ENCODE measurements at regions not wholly inside any gene's neighbourhood (a gene's known extent, or its start where the extent isn't known, plus 50 kb on each side); places are given as distances from the start of the nearest gene placed in this dataset.

- Histone ChIP-seq H3K9me3 (ENCODE audit: insufficient read depth in 2 of 2, low read depth in 1 of 2, low read length in 1 of 2) (peaks cover 0 to 4% of the 10 kb centered on the region in 2 experiments; a peak in 3 of 4 replicates), H4K8ac (ENCODE audit: extremely low read depth, insufficient read depth, low read length) (no peak overlapping the region), H3K56ac (replicated peaks; ENCODE audit: insufficient read length, low read depth, low read length) (no peak overlapping the region), H2AFZ (ENCODE audit: low read length) (no peak overlapping the region), H4K5ac (ENCODE audit: insufficient read length, low read depth, low read length) (no peak overlapping the region), H2BK120ac (replicated peaks; ENCODE audit: low read depth, low read length) (no peak overlapping the region), H3K79me1 (ENCODE audit: low read depth, low read length) (no peaks in the 10 kb centered on the region), H3K4me1 (replicated peaks in 1 of 4; ENCODE audit: control insufficient read depth in 3 of 4, insufficient read depth in 4 of 4, low read length in 3 of 4) (peaks cover 0 to 12% (median 3%) of the 10 kb centered on the region in 4 experiments; a peak in 4 of 7 replicates), H3K4me3 (ENCODE audit: extremely low read depth in 1 of 4, insufficient read depth in 2 of 4, low read depth in 3 of 4, low read length in 4 of 4) (no peak overlapping the region), H3K14ac (ENCODE audit: insufficient read length) (no peak overlapping the region), H4K20me1 (replicated peaks in 1 of 2; ENCODE audit: control insufficient read depth in 1 of 2, insufficient read depth in 2 of 2, low read length in 2 of 2) (no peaks in the 10 kb centered on the region), H3K27me3 (replicated peaks in 1 of 4; ENCODE audit: control insufficient read depth in 3 of 4, extremely low read depth in 1 of 4, insufficient read depth in 3 of 4, low read length in 3 of 4) (peaks cover 0 to 5% (median 1%) of the 10 kb centered on the region in 4 experiments; a peak in 3 of 7 replicates), H2BK12ac (ENCODE audit: low read depth, low read length) (no peak overlapping the region), H2BK20ac (ENCODE audit: low read length) (no peak overlapping the region), H3K79me2 (ENCODE audit: control insufficient read depth in 1 of 2, insufficient read depth in 2 of 2, low read length in 2 of 2) (no peaks in the 10 kb centered on the region), H3K4me2 (ENCODE audit: insufficient read depth in 1 of 2, low read depth in 2 of 2, low read length in 2 of 2) (no peak overlapping the region), H4K91ac (replicated peaks; ENCODE audit: insufficient read length, low read length) (no peak overlapping the region), H3K9ac (replicated peaks in 1 of 4; ENCODE audit: extremely low read depth in 1 of 4, low read depth in 3 of 4, low read length in 3 of 4) (no peak overlapping the region), H2AK5ac (ENCODE audit: low read depth, low read length) (no peak overlapping the region), H2BK5ac (ENCODE audit: low read depth, low read length) (no peak overlapping the region), H3K36me3 (ENCODE audit: control insufficient read depth in 2 of 4, insufficient read depth in 4 of 4, low read length in 3 of 4) (no peaks in the 10 kb centered on the region), H2BK15ac (ENCODE audit: low read length) (no peak overlapping the region), H3K23me2 (ENCODE audit: low read depth, low read length) (0 out of 2 replicates have a peak, but pooled peaks cover 1% of the 10 kb centered on the region), H3K27ac (ENCODE audit: low read depth, low read length) (no peak overlapping the region), H3K18ac (ENCODE audit: extremely low read depth, low read length) (no peak overlapping the region), H3K4ac (replicated peaks; ENCODE audit: insufficient read length, low read depth, low read length) (no peak overlapping the region), H3K23ac (ENCODE audit: insufficient read length) (no peak overlapping the region)
- POLR2A ChIA-PET (ENCODE audit: partially characterized antibody): no interaction called here
- CTCF ChIA-PET (ENCODE audit: partially characterized antibody): interaction anchor here (1.0 kb wide), 1 partner anchor 94 kb away, joined by 3 read pairs; no protein-coding TSS in a partner anchor
- FAIRE-seq (no peak), DNase-seq (ENCODE audit: low read depth in 1 of 2, low spot score in 2 of 2) (no peak)
- 91 to 100% methylated on average over 2 to 8 of the region's 8 CpGs for WGBS, 2 experiments (ENCODE audit: extremely low coverage in 1 of 2, insufficient coverage in 1 of 2, insufficient read length in 1 of 2, insufficient replicate concordance in 2 of 2, low coverage in 1 of 2, low lambda C conversion rate in 2 of 2, missing lambda C conversion rate in 1 of 2)
- no peak for TF ChIP-seq E2F6 (IDR thresholded peaks at IDR 0.05)
- TF ChIP-seq SP2 (IDR thresholded peaks at IDR 0.05; ENCODE audit: low read length): no peak
- no peak for TF ChIP-seq CHD2 (IDR thresholded peaks at IDR 0.05; ENCODE audit: low read length)
- no peak for TF ChIP-seq SAP30 (IDR thresholded peaks at IDR 0.05; ENCODE audit: insufficient read depth, insufficient replicate concordance, low read length)
- TF ChIP-seq YY1 (IDR thresholded peaks at IDR 0.05; ENCODE audit: low read depth, low read length): no peak
- no peak for TF ChIP-seq NANOG (IDR thresholded peaks at IDR 0.05; ENCODE audit: insufficient read depth, low read depth, low read length, poor library complexity, severe bottlenecking)
- TF ChIP-seq JUND (IDR thresholded peaks at IDR 0.05; ENCODE audit: low read length): no peak
- TF ChIP-seq SRF (IDR thresholded peaks at IDR 0.05; ENCODE audit: low read depth, low read length): no peak
- TF ChIP-seq POLR2AphosphoS5 (IDR thresholded peaks at IDR 0.05; ENCODE audit: low read depth, low read length): no peak
- no peak for TF ChIP-seq TEAD4 (IDR thresholded peaks at IDR 0.05; ENCODE audit: low read depth, low read length)
- no peak for TF ChIP-seq ATF3 (IDR thresholded peaks at IDR 0.05; ENCODE audit: insufficient read depth, low read depth, low read length)
These were observed 61.4 kb upstream of the SIX3 start for GRCh38 chr2:44880125-44880483.

Data from H1 (cell line).